ENCODE measurements at regions not wholly inside any gene's neighbourhood (a gene's known extent, or its start where the extent isn't known, plus 50 kb on each side); places are given as distances from the start of the nearest gene placed in this dataset.

GRCh38 chrX:45778616-45779015, 577.9 kb upstream of the DIPK2B start (continued):
- TF ChIP-seq, protein P1, sequence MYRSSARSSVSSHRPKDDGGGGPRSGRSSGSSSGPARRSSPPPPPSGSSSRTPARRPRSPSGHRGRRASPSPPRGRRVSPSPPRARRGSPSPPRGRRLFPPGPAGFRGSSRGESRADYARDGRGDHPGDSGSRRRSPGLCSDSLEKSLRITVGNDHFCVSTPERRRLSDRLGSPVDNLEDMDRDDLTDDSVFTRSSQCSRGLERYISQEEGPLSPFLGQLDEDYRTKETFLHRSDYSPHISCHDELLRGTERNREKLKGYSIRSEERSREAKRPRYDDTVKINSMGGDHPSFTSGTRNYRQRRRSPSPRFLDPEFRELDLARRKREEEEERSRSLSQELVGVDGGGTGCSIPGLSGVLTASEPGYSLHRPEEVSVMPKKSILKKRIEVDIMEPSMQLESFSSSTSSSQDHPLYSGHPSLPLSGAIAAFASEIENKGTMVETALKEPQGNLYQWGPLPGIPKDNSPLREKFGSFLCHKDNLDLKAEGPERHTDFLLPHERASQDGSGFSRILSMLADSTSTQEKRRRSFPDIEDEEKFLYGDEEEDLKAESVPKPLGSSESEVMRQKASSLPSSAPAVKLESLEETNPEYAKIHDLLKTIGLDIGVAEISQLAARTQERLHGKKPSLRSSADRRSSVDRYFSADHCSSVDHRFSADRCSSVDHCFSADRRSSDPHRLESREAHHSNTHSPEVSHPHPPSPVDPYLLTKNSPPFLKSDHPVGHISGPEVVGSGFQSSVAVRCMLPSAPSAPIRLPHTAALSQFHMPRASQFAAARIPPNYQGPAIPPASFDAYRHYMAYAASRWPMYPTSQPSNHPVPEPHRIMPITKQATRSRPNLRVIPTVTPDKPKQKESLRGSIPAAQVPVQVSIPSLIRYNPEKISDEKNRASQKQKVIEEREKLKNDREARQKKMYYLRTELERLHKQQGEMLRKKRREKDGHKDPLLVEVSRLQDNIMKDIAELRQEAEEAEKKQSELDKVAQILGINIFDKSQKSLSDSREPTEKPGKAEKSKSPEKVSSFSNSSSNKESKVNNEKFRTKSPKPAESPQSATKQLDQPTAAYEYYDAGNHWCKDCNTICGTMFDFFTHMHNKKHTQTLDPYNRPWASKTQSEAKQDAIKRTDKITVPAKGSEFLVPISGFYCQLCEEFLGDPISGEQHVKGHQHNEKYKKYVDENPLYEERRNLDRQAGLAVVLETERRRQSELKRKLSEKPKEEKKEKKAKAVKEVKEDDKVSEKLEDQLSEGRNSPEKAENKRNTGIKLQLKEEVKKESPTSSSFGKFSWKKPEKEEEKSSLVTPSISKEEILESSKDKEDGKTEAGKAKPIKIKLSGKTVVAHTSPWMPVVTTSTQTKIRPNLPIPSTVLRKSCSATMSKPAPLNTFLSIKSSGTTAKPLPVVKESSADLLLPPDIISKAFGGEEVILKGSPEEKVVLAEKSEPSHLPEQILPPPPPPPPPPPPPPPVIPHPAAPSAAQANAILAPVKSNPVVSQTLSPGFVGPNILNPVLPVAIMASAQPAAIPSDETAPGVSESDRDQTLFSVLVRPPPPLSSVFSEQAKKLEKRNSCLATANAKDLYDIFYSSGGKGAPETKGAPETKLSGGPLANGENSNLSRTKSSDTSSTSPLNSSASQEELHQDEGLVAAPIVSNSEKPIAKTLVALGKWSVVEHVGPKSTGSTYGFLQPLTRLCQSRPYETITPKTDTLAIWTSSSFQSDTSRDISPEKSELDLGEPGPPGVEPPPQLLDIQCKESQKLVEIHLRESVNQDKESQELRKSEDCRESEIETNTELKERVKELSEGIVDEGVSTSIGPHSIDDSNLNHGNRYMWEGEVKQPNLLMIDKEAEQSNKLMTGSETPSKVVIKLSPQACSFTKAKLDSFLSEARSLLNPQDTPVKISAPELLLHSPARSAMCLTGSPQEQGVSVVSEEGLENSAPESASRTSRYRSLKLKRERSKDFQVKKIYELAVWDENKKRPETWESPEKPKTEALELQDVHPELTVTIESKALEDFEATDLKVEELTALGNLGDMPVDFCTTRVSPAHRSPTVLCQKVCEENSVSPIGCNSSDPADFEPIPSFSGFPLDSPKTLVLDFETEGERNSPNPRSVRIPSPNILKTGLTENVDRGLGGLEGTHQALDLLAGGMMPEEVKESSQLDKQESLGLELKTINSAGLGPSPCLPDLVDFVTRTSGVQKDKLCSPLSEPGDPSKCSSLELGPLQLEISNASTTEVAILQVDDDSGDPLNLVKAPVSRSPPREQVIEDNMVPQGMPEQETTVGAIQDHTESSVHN (IDR thresholded peaks at IDR 0.05; ENCODE audit: borderline replicate concordance in 1 of 2, low read depth in 1 of 2), result no peak
- TF ChIP-seq CHD4 (IDR thresholded peaks at IDR 0.05; ENCODE audit: insufficient read depth, insufficient replicate concordance, low read depth, low read length, poor library complexity, severe bottlenecking), result no peak
